GM12891 (cell line): ENCODE measurements at regions not wholly inside any gene's neighbourhood (a gene's known extent, or its start where the extent isn't known, plus 50 kb on each side); places are given as distances from the start of the nearest gene placed in this dataset.

ENCODE experiments used
- DNase-seq: peaks from one replicate; pipeline ENCODE4 v3.0.0; 2011; ENCODE audit warnings: low spot score; ENCODE audit not compliant: insufficient read length
- FAIRE-seq: peaks from 2 replicates; lab custom pipeline; 2011; peaks lifted over from hg19 to GRCh38; lab: Jason Lieb, UNC
- PAX5 ChIP-seq: IDR thresholded peaks from 2 replicates; pipeline ENCODE4 v1.6.1; 2011; ENCODE audit warnings: low read length, moderate library complexity, mild to moderate bottlenecking; ENCODE audit not compliant: insufficient read depth, severe bottlenecking
- POLR2A ChIP-seq: IDR thresholded peaks from 2 replicates; pipeline ENCODE4 v1.6.1; 2011; ENCODE audit warnings: low read depth, low read length, control low read depth
- POLR2AphosphoS5 ChIP-seq: IDR thresholded peaks from 2 replicates; pipeline ENCODE4 v1.6.1; 2011; ENCODE audit warnings: low read depth, low read length, control low read depth
- POU2F2 ChIP-seq: IDR thresholded peaks from 2 replicates; pipeline ENCODE4 v1.6.1; 2011; ENCODE audit warnings: low read depth, mild to moderate bottlenecking, control low read depth, low read length, moderate library complexity
- SPI1 ChIP-seq: IDR thresholded peaks from 2 replicates; pipeline ENCODE4 v1.6.1; 2011; ENCODE audit warnings: low read depth, low read length, control low read depth
- TAF1 ChIP-seq: IDR thresholded peaks from 2 replicates; pipeline ENCODE4 v1.6.1; 2011; ENCODE audit warnings: low read depth, low read length, control low read depth

DNA sequence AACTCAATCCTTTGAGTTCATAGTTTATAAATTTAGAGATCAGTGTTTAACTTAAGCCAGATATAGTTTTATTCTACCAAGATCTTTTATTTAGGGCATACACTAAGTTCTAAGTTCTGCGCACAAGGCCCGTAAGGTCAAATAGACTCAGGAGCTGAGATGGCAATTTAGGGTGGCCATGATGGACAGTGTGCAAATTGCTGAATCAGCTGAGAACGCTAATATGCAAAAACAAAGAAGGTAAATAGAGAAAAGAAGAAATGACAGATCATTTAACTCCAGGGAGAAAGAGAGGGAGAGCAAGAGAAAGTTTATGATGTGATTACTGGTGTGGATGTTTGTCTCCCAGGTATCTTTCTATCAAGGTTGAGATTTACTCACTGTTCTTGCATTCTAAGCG lies 678.5 kb downstream of the OTOL1 start:
- no peak for TF ChIP-seq POU2F2
- TF ChIP-seq SPI1 = no peak
- no peak for TF ChIP-seq POLR2A
- TF ChIP-seq PAX5 = no peak
- no peak for TF ChIP-seq TAF1
- TF ChIP-seq POLR2AphosphoS5 = no peak
- FAIRE-seq (no peak), DNase-seq (no peak)

DNA sequence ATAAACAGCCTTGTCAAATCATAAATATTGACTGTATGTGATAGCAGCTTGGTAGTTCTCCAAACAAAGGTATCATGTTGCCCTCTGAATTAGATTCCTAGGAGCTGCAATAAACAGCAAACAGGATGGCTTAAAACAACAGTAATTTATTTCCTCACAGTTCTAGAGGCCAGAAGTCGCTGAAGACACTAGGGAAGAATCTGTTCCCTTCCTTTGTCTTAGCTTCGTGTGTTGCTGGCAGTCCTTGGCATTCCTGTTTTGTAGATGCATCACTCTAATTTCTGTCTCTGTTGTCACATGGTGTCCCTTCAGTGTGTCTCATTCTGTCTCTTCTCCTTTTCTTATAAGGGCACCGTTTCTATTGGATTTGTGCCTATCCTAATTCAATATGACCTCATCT lies 679.3 kb downstream of the OTOL1 start:
- DNase-seq = no peak
- FAIRE-seq = no peak
- no peak for TF ChIP-seq PAX5
- TF ChIP-seq POU2F2 = no peak
- no peak for TF ChIP-seq POLR2A
- no peak for TF ChIP-seq TAF1

DNA sequence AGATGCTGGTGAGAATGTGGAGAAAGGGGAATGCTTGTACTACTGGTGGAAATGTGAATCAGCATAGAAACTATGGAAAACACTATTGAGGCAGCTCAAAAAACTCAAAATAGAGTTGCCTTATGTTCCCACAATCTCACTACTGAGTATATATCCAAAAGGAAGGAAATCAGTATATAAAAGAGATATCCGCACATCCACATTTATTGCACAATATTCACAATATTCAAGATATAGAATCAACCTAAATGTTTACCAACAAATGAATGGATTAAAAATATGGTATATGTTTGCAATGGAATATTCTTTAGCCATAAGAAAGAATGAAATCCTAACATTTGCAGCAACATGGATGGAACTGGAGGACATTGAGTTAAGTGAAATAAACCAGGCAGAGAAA lies 686.8 kb downstream of the OTOL1 start:
- FAIRE-seq (no peak), DNase-seq (no peak)
- TF ChIP-seq POLR2A = no peak
- no peak for TF ChIP-seq POU2F2
- TF ChIP-seq POLR2AphosphoS5 = no peak
- TF ChIP-seq SPI1 = no peak
- no peak for TF ChIP-seq PAX5
- TF ChIP-seq TAF1 = no peak

DNA sequence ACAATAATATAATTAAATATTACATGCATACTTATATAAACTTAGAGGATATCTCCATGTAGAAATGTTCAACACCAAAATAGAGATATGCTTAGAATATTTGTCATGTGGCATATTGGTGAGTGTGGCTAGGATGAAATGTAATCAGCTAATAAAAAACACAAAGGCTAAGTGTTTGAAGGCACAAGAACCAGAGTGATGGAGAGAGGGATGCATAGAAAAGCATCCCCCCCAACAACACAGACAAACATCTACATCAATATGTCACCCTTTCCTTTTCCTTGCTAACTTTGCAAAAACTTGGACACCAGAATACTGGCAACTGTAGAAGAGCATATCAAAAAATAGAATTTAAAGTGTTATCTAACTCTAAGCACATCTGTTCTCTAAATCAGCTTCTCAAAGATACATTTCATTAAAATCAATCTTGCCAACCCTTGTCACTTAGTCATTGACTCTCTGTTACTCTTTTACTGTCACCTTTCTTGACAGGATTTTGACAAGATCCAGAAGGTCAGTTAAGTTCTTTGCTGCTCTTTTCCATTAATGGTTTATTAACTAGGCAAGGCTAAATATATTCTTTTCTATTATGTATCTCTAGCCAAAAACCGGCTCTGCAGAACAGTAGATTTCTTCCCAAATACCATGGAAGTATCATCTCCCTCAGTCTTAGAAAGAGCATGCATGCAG lies 695.9 kb downstream of the OTOL1 start:
- FAIRE-seq (no peak), DNase-seq (no peak)
- TF ChIP-seq TAF1 = no peak
- no peak for TF ChIP-seq SPI1
- no peak for TF ChIP-seq POU2F2
- TF ChIP-seq POLR2AphosphoS5 = no peak
- no peak for TF ChIP-seq PAX5
- TF ChIP-seq POLR2A = no peak

DNA sequence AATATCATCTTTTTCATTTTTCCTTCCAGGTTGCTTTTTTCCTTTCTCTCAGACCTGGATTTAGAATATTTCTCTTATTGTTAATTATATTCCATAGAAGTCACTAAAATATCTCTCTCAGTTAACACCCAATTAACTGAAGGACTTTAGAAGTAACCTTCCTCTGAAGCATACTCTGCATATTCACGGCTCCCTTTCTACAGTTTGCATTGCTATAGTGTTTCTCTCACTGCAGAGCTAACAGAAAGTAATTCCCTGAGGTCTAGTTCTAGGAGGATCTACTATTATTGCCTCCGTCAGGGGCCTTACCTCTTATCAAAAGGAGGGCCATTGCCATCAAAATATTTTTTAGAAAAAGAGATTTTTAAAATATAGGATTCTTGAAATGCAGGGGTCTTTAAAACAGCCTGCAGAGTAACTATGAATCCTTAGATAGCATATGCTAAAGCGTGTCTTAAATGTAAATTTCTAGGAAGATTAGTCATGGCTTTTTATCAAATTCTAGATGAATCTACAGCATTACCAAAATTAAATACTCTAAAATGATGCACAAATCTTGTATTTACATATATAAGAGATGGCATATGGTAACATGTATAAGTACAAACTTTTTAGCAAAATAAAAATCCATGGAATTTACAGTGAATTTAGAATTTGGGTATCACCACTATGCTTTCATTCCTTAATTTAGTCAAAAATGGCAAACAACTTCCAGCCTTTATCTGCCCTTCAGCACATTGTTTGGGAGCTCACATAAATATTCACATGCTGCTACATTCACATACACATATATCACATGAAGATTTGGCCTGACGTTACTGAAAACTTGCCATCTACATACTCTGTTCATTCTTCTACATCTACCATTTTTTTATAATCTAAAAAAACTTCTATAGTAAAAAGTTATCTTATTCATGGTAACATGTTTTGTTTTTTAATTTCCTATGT lies 696.8 kb downstream of the OTOL1 start:
- DNase-seq (no peak), FAIRE-seq (no peak)
- no peak for TF ChIP-seq POLR2A
- no peak for TF ChIP-seq PAX5
- TF ChIP-seq POU2F2 = no peak
- no peak for TF ChIP-seq TAF1
- no peak for TF ChIP-seq SPI1
- no peak for TF ChIP-seq POLR2AphosphoS5

DNA sequence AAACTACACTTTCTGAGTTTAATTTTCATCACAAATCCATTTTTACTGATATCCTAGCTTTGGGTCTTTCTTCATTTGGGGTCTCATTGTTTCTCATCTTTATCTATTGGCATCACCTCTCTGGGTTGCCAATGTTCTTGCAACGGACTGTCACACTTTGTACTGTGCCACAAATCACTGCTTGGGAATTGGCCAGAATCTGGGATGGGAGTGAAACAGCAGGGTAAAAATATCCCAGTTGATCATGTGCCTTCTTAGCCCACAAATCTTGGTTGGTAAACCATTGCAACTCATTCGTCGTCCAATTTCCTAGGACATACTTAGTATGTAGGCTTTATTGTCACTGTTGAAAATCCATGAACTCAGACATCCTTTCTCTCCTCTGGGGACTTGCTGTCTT lies 698.5 kb downstream of the OTOL1 start:
- DNase-seq = no peak
- no peak for TF ChIP-seq POLR2A
- no peak for TF ChIP-seq TAF1
- TF ChIP-seq POU2F2 = no peak
- no peak for TF ChIP-seq POLR2AphosphoS5
- TF ChIP-seq SPI1 = no peak
- no peak for TF ChIP-seq PAX5
- no peak for FAIRE-seq

DNA sequence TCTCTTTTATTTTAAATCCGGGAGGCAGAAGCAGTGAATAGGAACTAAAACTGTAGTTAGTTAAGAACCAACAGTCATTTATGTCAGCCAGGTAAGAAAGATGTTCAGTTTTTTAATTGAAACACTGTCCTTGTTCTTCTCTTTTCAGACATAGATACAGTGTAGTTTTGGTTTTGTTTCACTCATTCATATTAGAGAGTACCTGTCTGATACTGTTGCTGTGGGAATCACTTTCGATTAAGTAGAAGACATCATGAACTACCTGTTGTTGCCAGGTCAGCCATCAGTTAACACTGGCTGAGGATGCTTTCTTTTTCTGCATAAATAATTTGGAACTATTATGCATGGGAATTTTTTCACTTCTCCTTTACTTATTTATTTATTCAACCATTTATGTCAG lies 700.4 kb downstream of the OTOL1 start:
- no peak for FAIRE-seq
- no peak for DNase-seq
- no peak for TF ChIP-seq SPI1
- TF ChIP-seq PAX5 = no peak
- TF ChIP-seq POLR2A = no peak
- TF ChIP-seq POU2F2 = no peak
- no peak for TF ChIP-seq TAF1

DNA sequence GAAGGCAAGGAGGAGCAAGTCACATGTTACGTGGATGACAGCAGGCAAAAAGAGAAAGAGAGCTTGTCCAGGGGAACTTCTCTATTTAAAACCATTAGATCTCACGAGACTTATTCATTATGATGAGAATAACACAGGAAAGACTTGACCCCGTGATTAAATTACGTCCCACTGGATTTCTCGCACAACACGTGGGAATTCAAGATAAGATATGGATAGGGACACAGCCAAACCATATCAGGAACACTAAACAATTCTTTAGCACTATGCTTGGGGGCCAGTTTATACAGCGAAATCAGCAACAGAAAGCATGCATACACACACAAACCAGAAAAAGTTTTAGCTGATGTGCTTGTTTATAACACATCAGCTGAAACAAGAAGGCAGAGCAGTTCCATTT lies 704.2 kb downstream of the OTOL1 start:
- no peak for DNase-seq
- no peak for FAIRE-seq
- no peak for TF ChIP-seq POLR2A
- TF ChIP-seq POLR2AphosphoS5 = no peak
- no peak for TF ChIP-seq PAX5
- TF ChIP-seq POU2F2 = no peak
- TF ChIP-seq TAF1 = no peak
- TF ChIP-seq SPI1 = no peak

DNA sequence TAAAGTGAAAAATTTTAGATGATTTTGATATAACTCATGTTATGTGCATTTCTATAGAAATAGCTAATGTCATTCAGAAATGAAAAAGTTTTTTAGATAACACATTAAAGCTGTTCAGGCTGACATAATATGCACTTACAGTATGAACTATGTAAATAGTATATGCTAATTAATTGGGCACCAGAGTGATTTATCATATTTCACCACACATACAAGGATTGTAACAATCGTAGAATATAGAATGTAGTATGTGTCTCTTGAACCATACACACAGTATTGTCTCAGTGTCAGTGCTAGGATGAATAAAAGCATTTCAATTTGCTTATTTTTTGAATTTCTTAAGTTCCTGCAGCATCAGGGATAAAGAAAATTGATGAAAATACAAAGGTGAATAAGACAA lies 710.0 kb downstream of the OTOL1 start:
- FAIRE-seq (no peak), DNase-seq (no peak)
- no peak for TF ChIP-seq POLR2AphosphoS5
- TF ChIP-seq POLR2A = no peak
- no peak for TF ChIP-seq PAX5
- TF ChIP-seq TAF1 = no peak
- no peak for TF ChIP-seq POU2F2
- TF ChIP-seq SPI1 = no peak
